Pancreas (tissue), 10 donors: ENCODE measurements at regions not wholly inside any gene's neighbourhood (a gene's known extent, or its start where the extent isn't known, plus 50 kb on each side); places are given as distances from the start of the nearest gene placed in this dataset.

ENCODE experiments used
- ATAC-seq, 4 donors: fragments of 200-7000 bp; cut with Tn5 transposase; one replicate each; pipeline versions ENCODE4 v1.8.0 to v1.9.1; 2020; ENCODE audit warnings: mild to moderate bottlenecking in 4 of 4, moderate library complexity in 4 of 4
- DNase-seq, 6 donors: peaks; one replicate each; pipeline ENCODE4 v3.0.0-alpha.2; 2020
- FAIRE-seq: peaks from 2 replicates; lab custom pipeline; 2012; peaks lifted over from hg19 to GRCh38; lab: Jason Lieb, UNC
- H3K27ac ChIP-seq, 4 donors: fragments of 200-600 bp; sonication (generic); 1 replicate in 3 of 4; 2 replicates in 1 of 4; pipeline versions ENCODE4 v1.5.0 to v1.8.0; 2020
- H3K27me3 ChIP-seq, 4 donors: fragments of 200-600 bp; one replicate each; pipeline ENCODE4 v1.8.0; 2021
- H3K36me3 ChIP-seq, 3 donors: fragments of 200-600 bp; sonication (generic) in 1 of 3; one replicate each; pipeline versions ENCODE4 v1.5.0 to v1.8.0; 2020 to 2021
- H3K4me1 ChIP-seq, 3 donors: fragments of 200-600 bp; one replicate each; pipeline ENCODE4 v1.8.0; 2021
- H3K4me3 ChIP-seq, 4 donors: fragments of 200-600 bp; sonication (generic) in 2 of 4; one replicate each; pipeline versions ENCODE4 v1.5.0 to v1.8.0; 2020 to 2021
- H3K9me3 ChIP-seq, 4 donors: fragments of 200-600 bp; one replicate each; pipeline ENCODE4 v1.8.0; 2021
- CTCF ChIP-seq, 4 donors: fragments of 200-600 bp; sonication (generic) in 3 of 4; IDR thresholded peaks; one replicate each; pipeline versions ENCODE4 v1.5.0 to v1.8.0; 2021; ENCODE audit warnings: antibody characterized with exemption in 4 of 4
- WGBS, 2 donors: extraction: QIAGEN DNeasy Blood & Tissue Kit; methylation state at CpG; one replicate each; pipeline ENCODE4 v1.1.7; 2013; 5-methylcytosine and 5-hydroxymethylcytosine counted together
- intact Hi-C, 3 donors: fragments of 100-400 bp; cut with DNase I; formaldehyde crosslinking; loops; one replicate each; pipeline versions ENCODE4 v1.11.1 to v1.14.2; 2022
- donor health status: healthy with polysubstance abuse.
- donor health status: DM: no; HTN: no; CAD: no; lungs with moderate emphysema.
- donor health status: DM: no; HTN: no; CAD: no.
- donor health status: control.
- donor health status: control.
- donor health status: Bipolar disorder and iron deficiency.
- donor health status: DM: yes; HTN: yes; CAD: no.
- donor health status: DM: no; HTN: no; CAD: no.
- donor health status: DM: no; HTN: no; CAD: no.
- donor health status: DM: yes; HTN: yes; CAD: no.

- TF ChIP-seq CTCF (IDR thresholded peaks at IDR 0.05) = no peak
- H3K36me3 ChIP-seq = no peaks in the 10 kb centered on the region
- no peak overlapping the region for H3K4me3 ChIP-seq
- DNase-seq (no peak), FAIRE-seq (no peak), ATAC-seq (no peak)
- 36 to 38% methylated on average over 2 of the region's 2 CpGs for WGBS, 2 donors
- no peaks in the 10 kb centered on the region for H3K9me3 ChIP-seq
- intact Hi-C loops = no loop called here
- no peaks in the 10 kb centered on the region for H3K4me1 ChIP-seq
- H3K27me3 ChIP-seq = no peaks in the 10 kb centered on the region
- no peak overlapping the region for H3K27ac ChIP-seq
Measured at GRCh38 chr7:49260538-49260937, 336.2 kb downstream of the CDC14C start.

GRCh38 chr7:49261928-49262327 lies 337.6 kb downstream of the CDC14C start:
- no peak overlapping the region for H3K4me3 ChIP-seq

GRCh38 chr7:49264530-49264929 lies 340.2 kb downstream of the CDC14C start:
- no peaks in the 10 kb centered on the region for H3K9me3 ChIP-seq
- H3K4me1 ChIP-seq = no peaks in the 10 kb centered on the region
- no peak for DNase-seq
- H3K27ac ChIP-seq = no peak overlapping the region
- intact Hi-C loops = no loop called here
- H3K36me3 ChIP-seq = no peaks in the 10 kb centered on the region
- FAIRE-seq = no peak
- no peaks in the 10 kb centered on the region for H3K27me3 ChIP-seq
- TF ChIP-seq CTCF (IDR thresholded peaks at IDR 0.05) = no peak
- 34 to 63% methylated on average over 3 of the region's 3 CpGs for WGBS, 2 donors
- H3K4me3 ChIP-seq = no peak overlapping the region
- no peak for ATAC-seq

More at GRCh38 chr7:49261928-49262327, 337.6 kb downstream of the CDC14C start:
- Histone ChIP-seq H3K27me3 (no peaks in the 10 kb centered on the region), H3K36me3 (no peaks in the 10 kb centered on the region), H3K9me3 (no peaks in the 10 kb centered on the region), H3K4me1 (no peaks in the 10 kb centered on the region), H3K27ac (no peak overlapping the region)
- WGBS, 2 donors = 73 to 87% methylated on average over 6 of the region's 6 CpGs
- intact Hi-C loops = no loop called here
- TF ChIP-seq CTCF (IDR thresholded peaks at IDR 0.05) = no peak
- peak in 1 of 6 donors; percentile 36 for DNase-seq
- ATAC-seq = no peak
- FAIRE-seq = no peak

- intact Hi-C loops = no loop called here
- no peak for DNase-seq
- Histone ChIP-seq H3K4me3 (no peak overlapping the region), H3K36me3 (no peaks in the 10 kb centered on the region), H3K9me3 (no peaks in the 10 kb centered on the region), H3K27ac (no peak overlapping the region), H3K4me1 (no peaks in the 10 kb centered on the region), H3K27me3 (no peaks in the 10 kb centered on the region)
- 43 to 53% methylated on average over 1 of the region's 1 CpG for WGBS, 2 donors
- ATAC-seq = no peak
- no peak for FAIRE-seq
- TF ChIP-seq CTCF (IDR thresholded peaks at IDR 0.05) = no peak
Measured at GRCh38 chr7:49273897-49274296, 349.6 kb downstream of the CDC14C start.

DNA sequence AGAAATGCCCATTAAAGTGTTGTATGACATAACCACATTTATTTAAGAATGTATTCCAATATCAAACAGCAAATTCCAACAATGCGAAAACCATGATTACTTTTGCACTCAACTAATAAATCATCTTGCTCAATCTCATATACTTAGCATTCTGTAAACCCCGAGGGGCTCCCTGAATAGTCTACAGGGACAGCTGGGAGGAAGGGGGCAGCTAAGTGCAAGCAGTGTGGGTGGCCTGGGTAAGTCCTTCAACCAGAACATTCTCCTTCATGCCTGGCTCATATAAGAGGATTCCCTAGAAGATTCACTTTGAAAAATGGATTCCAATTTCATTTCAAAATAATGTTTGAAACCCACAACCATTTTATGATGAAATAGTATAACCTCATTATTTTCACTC lies 355.5 kb downstream of the CDC14C start:
- no peak for ATAC-seq
- H3K4me3 ChIP-seq = no peak overlapping the region
- H3K36me3 ChIP-seq = no peaks in the 10 kb centered on the region
- no peak overlapping the region for H3K27ac ChIP-seq
- FAIRE-seq = no peak
- no peak for TF ChIP-seq CTCF (IDR thresholded peaks at IDR 0.05)
- H3K9me3 ChIP-seq = no peaks in the 10 kb centered on the region
- no peaks in the 10 kb centered on the region for H3K27me3 ChIP-seq
- no peak for DNase-seq
- no peaks in the 10 kb centered on the region for H3K4me1 ChIP-seq
- 43 to 52% methylated on average over 2 of the region's 2 CpGs for WGBS, 2 donors
- intact Hi-C loops = no loop called here
